ENCODE measurements at regions not wholly inside any gene's neighbourhood (a gene's known extent, or its start where the extent isn't known, plus 50 kb on each side); places are given as distances from the start of the nearest gene placed in this dataset.

DNA sequence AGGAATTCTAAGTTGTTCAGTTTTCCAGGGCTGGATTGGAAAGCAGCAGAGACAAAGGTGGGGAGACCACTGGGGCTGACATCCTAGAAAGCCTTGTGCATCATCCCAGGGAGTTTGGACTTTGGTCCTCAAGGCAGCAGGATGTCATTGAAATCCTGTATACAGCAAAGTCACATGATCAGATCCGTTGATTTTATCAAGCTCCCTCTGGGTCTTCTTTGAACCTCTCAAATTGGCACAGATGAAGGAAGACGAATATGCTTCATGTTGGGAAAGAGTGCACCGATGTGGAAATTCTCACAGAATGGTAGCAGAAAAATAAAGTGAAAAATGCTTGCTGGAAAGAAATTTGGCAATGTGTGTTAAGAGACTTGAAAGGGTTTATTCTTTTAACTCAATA lies 149.8 kb upstream of the TMTC4 start (continued):
- TF ChIP-seq, protein P1, sequence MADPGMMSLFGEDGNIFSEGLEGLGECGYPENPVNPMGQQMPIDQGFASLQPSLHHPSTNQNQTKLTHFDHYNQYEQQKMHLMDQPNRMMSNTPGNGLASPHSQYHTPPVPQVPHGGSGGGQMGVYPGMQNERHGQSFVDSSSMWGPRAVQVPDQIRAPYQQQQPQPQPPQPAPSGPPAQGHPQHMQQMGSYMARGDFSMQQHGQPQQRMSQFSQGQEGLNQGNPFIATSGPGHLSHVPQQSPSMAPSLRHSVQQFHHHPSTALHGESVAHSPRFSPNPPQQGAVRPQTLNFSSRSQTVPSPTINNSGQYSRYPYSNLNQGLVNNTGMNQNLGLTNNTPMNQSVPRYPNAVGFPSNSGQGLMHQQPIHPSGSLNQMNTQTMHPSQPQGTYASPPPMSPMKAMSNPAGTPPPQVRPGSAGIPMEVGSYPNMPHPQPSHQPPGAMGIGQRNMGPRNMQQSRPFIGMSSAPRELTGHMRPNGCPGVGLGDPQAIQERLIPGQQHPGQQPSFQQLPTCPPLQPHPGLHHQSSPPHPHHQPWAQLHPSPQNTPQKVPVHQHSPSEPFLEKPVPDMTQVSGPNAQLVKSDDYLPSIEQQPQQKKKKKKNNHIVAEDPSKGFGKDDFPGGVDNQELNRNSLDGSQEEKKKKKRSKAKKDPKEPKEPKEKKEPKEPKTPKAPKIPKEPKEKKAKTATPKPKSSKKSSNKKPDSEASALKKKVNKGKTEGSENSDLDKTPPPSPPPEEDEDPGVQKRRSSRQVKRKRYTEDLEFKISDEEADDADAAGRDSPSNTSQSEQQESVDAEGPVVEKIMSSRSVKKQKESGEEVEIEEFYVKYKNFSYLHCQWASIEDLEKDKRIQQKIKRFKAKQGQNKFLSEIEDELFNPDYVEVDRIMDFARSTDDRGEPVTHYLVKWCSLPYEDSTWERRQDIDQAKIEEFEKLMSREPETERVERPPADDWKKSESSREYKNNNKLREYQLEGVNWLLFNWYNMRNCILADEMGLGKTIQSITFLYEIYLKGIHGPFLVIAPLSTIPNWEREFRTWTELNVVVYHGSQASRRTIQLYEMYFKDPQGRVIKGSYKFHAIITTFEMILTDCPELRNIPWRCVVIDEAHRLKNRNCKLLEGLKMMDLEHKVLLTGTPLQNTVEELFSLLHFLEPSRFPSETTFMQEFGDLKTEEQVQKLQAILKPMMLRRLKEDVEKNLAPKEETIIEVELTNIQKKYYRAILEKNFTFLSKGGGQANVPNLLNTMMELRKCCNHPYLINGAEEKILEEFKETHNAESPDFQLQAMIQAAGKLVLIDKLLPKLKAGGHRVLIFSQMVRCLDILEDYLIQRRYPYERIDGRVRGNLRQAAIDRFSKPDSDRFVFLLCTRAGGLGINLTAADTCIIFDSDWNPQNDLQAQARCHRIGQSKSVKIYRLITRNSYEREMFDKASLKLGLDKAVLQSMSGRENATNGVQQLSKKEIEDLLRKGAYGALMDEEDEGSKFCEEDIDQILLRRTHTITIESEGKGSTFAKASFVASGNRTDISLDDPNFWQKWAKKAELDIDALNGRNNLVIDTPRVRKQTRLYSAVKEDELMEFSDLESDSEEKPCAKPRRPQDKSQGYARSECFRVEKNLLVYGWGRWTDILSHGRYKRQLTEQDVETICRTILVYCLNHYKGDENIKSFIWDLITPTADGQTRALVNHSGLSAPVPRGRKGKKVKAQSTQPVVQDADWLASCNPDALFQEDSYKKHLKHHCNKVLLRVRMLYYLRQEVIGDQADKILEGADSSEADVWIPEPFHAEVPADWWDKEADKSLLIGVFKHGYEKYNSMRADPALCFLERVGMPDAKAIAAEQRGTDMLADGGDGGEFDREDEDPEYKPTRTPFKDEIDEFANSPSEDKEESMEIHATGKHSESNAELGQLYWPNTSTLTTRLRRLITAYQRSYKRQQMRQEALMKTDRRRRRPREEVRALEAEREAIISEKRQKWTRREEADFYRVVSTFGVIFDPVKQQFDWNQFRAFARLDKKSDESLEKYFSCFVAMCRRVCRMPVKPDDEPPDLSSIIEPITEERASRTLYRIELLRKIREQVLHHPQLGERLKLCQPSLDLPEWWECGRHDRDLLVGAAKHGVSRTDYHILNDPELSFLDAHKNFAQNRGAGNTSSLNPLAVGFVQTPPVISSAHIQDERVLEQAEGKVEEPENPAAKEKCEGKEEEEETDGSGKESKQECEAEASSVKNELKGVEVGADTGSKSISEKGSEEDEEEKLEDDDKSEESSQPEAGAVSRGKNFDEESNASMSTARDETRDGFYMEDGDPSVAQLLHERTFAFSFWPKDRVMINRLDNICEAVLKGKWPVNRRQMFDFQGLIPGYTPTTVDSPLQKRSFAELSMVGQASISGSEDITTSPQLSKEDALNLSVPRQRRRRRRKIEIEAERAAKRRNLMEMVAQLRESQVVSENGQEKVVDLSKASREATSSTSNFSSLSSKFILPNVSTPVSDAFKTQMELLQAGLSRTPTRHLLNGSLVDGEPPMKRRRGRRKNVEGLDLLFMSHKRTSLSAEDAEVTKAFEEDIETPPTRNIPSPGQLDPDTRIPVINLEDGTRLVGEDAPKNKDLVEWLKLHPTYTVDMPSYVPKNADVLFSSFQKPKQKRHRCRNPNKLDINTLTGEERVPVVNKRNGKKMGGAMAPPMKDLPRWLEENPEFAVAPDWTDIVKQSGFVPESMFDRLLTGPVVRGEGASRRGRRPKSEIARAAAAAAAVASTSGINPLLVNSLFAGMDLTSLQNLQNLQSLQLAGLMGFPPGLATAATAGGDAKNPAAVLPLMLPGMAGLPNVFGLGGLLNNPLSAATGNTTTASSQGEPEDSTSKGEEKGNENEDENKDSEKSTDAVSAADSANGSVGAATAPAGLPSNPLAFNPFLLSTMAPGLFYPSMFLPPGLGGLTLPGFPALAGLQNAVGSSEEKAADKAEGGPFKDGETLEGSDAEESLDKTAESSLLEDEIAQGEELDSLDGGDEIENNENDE (IDR thresholded peaks at IDR 0.05; ENCODE audit: insufficient replicate concordance, low read length) = no peak
- no peak for TF ChIP-seq EZH2 (IDR thresholded peaks at IDR 0.05; ENCODE audit: low read depth, low read length, severe bottlenecking)
